HUDEP-2 (cell line): ENCODE measurements at regions not wholly inside any gene's neighbourhood (a gene's known extent, or its start where the extent isn't known, plus 50 kb on each side); places are given as distances from the start of the nearest gene placed in this dataset.

Experiments
- DNase-seq, 76 experiments: peaks; one replicate each; lab custom pipeline; 2025; ENCODE audit not compliant: unreplicated experiment in 76 of 76; lab: John Stamatoyannopoulos, UW

DNA sequence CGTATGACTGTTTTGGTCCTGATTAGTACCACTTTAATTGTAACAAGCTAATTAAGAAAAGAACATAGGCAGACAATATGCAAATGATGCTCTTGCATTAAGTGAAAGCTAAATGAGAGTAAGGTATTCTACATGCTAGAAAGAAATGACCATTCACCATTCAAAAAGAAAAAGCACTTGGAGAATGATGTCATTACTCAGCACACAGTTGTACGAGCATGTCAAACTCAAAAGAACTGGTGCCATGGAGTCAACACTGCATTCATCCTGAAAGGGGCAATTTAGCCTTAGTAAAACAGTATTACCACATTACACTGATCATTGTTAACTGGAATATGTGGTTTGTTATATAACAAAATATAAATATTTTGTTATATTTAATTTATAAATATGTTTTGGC lies 136.2 kb upstream of the CTTNBP2 start:
- no peak for DNase-seq

DNA sequence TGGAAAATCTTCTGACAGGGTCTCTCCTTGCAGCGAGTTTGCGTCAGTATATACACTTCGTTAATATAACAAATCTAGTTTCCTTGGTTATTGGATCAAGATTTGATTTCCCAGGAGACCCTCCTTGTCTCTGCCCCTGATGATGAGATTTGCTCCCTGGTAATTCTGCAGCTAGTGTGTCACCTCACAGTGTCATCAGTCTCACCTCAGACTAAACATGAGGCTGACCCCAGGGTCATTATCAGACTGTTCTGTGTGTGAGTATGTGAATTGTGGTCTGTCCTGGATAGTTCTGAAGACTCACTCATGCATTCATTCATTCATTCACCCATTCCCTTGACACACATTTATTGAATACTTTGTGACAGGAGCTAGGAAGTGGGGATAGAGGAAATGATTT lies 138.4 kb upstream of the CTTNBP2 start:
- no peak for DNase-seq

DNA sequence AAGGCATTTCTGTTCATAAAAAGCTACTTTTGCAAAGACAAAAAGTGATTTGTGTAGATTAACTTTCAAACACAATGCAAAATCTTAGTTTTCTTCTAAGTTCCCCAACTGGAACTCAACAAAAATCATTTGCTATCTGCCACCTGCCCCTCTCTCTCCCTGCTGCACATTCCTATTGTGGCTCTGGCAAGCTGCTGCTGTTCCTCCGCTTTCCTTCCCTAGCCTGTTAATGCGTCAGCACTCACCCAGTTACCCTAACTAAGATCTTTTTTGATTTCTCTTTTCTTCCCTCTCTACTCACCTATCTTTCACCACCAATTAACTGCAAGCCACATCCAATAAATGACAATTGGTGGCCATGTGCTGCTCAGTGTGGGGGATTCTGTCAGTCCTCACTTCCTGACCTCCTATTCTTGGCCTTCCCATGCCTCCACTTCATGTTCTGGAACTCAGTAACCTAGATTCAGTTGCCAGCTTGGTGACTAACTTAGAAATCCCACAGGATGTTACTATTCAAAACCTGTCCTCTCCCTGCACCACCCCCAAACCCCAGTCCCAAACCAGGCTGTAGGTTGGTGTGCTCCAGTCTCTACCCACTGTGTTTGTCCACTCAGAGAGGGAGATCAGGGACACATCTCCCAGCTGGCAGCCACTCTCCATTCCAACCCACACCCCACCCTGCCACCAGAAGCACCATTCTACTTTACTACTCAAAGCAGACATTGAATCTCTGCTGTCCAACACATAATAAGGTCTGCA lies 140.2 kb upstream of the CTTNBP2 start:
- no peak for DNase-seq

DNA sequence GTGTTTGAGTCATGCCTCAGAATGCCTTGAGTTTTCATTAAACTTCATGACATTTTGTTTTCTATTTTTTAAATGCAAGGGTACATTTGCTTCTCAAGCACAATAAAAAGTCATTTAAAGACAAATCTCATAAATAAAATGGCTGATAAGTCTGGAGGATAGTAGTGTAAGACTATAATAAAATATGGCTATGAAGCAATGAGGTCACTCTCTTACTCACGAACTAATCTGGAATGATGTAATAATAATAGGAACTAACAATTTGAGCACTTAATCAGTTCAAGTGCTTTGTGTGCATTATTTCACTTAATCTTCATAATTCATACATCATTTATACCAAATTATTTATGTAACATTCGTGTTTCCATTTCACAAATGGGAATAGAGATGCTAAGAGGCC lies 149.3 kb upstream of the CTTNBP2 start:
- no peak for DNase-seq

DNA sequence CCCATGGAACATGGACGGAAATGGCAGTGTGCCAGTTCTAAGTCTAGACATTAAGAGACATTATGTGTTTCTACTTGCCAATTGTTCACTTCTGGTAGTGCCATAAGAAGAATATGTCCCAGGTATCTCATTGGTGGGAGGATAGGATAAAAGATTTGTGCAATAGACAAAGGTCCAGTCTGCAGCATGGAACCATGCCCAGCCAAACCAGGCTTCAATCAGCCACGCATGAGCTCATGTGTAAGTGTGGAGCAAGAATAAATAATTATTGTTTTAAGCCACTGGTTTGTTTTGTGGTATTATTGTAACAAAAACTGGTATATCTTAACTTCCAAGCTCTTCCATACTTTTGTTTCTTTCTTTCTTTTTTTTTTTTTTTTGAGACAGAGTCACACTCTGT lies 153.6 kb upstream of the CTTNBP2 start:
- DNase-seq, result no peak

DNA sequence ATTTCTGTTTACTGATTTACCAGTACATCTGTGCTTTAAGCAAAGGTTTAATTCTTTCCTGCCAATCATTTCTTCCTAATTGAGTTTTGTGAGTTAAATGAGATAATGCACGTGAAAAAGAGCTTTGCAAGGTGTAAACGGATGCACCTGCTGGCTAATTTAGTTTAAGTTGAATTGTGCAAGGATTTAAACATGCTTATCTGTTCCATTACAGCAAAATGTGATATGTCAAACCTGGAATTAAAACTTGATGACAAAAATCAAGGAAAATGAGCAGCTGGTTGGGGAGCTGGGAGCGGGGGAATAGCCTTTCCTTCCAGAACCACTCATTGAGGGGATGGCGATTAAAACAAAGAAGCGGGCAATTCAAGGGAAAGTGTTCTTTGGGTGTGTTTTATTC lies 155.0 kb upstream of the CTTNBP2 start:
- no peak for DNase-seq

DNA sequence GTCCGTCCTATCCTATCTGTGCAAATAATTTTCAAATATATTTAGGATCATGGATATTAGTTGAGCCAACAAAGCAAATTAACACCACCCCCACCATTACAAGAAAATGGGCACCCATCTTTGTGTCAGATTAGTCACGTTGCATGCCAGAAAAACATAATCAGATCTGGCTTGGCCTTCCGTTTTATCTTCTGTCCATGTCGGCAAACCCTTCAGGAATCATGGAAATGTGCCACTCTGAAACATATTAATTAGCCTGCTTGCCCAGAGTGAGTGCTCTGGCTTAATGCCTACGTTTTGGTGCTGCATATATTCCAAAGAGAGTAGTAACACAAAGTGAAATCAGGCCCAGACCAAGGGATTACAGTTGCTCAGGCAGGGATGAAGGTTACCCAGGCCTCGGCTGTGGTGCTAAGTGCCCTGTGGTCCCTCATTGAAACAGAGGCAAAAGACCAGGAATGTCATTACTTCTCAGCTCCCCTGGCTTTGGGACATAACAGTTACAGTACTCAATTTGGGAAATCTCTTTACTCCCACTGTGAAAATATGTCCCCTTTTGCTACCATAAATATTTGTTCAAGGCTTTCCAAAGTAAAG lies 154.0 kb upstream of the LSM8 start:
- DNase-seq, result no peak

DNA sequence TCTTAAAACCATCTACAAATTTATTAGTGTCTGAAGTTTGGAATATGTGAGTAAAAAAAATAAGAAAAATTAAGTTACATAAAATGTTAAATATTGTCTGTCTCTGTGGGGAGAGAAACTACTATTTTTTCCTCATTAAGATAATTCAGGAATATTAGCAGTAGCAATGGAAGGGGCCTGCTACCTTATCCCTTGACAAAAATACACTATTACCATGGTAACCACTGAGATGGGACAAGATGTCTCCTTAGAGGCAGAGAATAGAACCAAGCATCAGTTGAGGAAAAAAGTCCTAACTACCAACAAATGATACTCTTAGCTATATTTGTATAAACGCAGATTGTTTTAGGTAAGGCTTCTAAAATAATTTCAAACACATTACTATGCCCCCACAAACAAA lies 150.7 kb upstream of the LSM8 start:
- no peak for DNase-seq

DNA sequence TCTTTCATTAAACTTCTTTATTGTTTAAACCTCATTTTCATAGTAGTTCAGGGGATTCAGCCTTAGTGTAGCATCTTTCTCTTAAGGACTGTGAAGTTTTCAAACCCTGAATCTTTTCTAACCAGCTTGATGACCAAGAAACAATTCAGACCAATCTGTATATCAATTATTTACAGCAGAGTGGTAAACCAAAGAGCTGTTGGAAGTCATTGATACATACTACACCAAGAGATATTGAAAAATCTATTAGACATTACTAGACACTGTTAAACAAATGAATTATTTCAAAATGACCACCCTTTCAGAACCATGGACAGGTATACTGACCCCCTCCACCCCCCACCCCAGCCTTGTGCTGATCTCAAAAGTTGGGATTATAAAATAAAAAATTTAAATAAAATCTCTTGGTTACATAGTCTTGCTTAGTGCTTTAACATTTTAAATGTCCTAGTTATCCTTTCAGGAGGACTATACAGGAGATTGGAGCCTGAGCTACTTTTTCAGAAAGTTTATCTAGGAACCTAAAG lies 143.9 kb upstream of the LSM8 start:
- DNase-seq, result no peak

DNA sequence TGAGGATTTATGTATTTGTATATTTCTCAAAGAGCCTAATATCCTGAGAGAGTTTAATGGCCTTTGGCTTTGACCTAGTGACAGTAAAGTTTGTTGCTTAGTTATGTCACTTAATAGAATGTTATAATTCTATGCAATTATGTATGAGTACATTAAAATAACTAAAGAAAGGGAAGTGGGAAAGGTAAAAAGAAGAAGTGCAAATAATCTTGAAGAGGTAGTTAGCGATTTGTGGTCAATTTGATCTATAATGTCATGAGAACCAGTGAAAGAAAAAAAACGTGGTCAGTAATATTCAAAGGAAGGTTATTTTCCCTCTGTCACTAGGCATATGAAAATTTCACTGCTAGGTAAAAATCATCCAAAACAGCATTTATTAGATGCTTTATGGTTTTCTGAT lies 143.4 kb upstream of the LSM8 start:
- DNase-seq, result no peak

DNA sequence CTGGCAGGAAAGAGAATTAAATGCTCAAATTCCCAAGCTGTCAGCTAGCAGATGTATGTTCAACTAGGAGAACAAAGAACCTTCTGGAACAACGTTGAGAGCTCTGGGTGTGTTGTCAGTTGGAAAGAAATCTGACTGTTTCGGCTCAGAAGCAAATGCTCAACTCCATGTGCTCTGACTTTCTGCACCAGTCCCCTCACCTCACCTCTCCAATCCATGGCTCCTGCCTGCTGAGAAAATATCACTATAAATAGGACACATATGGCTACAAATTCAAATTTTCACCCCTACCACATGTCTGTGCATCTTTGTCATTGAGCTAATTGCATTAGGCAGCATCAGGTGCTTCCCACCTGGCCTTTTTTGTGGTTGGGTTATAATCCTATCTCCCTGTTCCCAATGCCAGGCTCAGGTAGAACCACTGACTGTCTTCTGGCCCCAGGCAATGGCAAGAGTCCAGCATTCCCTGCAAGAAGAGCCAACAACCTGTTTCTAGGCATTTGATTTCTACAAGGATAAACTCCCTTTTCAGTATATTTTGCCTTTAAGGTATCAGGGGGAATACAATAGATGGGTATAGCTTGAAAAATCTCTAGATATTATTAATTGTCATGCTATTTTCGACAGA lies 142.6 kb upstream of the LSM8 start:
- no peak for DNase-seq

DNA sequence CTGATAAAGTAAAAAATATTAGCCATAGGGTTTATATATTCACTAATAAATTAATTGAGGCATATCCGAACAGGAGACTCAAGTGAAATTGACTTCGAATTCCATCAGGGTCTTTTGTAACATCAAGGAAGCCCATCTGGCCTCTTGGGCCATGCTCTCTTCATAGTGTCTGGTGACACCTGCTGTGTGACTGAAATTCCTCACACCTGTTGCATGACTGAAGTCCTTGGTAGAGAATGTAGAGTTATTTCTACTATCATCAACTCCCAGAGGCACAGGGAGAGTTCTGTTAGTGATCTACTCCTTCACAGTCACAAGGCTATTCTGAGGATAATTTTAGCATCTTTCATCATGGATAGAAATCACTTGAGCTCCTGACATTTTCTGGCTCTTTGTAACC lies 138.3 kb upstream of the LSM8 start:
- DNase-seq, result no peak

DNA sequence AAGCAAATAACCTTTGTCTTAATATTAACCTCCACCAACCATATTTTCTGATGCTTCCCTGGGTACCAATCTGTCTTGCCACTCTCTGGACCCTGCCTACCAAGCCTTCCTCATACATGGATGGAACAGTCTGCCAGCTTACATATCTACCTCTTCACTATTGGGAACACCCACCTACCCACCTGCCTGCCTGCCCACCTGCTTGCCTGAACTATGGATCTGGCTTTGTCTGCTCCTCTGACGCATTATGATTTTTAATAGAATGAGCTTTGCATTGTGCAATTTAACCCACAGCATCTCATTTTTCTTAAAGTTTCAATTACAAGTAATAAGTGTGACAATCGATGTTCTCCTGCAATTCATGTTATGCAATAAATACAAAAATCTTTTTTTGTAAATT lies 137.9 kb upstream of the LSM8 start:
- no peak for DNase-seq

DNA sequence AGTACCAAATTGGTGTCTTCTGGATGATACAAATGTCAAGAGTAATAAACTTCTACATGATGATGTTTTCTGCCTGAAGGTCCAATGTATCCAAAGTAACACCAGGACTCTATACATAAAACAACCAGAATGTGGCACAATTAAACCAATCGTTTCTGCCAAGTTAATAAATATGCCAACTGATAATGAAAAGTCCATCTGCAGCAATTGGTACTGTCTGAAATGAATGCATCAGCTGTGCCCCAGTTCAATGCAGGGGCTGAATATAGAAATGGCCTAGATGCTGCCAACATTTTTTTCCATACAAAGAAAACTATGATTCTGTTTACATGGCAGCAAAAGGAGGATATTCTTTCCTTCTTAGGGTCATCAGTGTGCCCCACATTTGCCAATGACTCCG lies 137.2 kb upstream of the LSM8 start:
- DNase-seq, result no peak

DNA sequence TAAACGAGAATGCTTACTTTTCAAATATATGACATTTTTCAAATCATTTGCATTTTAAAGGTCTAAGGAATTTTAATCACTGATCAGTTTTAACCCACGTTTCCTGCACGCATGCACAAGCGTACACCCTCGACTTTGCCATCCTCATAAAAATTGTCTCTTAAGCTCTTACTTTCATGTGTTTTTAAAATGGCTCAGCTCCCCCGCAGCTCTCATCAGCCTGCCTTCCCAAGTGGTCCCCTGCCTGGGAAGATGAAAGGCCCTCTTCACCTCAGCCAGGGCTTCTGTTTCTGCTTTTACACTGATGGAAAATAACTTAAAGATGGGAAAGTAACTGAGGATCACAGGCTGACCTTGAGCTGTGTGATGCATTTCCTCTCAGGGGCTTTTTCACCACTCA lies 131.6 kb upstream of the LSM8 start:
- DNase-seq, result no peak

DNA sequence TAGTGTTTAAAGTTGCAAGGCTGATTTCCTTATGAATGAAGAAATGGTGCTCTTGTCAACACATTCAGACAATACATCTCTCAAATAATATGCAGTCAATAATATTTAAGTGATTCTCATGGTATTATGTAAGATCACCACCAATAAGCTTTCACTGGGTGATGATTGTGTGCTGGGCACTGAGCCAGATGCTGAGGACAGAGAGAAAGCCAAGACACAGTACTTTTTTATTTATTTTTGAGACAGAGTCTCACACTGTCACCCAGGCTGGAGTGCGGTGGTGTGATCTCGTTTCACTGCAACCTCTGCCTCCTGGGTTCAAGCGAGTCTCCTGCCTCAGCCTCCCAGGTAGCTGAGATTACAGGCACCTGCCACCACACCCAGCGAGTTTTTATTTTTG lies 130.6 kb upstream of the LSM8 start:
- no peak for DNase-seq

DNA sequence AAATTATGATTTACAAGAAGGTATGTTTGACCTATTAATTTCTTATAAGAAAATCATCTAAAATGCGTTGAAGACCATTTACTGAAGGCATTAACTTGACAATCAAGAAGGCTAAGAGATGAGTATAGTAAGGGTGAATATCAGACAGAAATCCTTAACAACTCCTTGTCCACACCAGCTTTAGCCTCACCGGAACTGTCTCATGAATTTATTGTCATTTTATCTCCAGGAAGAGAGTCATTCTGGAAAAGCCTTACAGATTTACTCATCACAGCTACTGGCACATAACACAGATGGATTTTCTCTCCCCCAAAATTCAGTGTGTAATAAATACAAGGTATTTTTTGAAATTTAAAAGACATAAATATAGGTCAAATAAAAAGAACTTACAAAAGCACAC lies 129.4 kb upstream of the LSM8 start:
- no peak for DNase-seq

DNA sequence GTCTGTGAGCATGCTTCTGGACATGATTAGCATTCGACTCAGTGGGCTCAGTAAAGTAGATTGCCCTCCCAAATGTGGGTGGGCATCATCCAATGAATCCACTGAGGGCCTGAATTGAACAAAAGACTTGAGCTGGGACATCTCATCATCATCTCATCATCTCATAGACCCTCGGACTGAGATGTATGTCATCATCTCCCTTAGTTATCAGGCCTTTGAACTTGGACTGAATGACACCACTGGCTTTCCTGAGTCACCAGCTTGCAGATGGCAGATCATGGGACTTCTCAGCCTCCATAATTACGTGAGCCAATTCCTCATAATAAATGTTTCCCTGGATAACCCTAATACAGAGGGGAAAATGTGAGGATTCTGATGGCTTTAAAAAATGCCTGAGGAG lies 128.3 kb upstream of the LSM8 start:
- DNase-seq, result no peak

DNA sequence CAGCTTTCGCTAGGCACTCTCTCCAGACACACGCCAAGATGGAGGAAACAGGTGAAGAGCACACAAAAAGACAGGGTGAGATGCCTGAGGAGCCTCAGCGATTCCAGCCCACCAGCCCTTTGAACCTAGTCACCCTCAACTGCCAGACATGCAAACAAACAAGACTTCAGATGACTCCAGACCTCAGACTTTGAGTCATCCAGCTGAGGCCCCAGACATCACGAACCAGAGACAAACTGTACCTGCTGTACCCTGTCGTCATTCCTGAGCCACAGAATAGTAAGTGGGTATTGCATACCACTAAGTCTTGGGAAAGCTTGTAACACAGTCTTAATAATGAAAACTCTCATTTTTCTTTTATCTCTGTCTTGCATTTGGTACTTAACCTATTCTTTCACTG lies 126.6 kb upstream of the LSM8 start:
- DNase-seq, result no peak

DNA sequence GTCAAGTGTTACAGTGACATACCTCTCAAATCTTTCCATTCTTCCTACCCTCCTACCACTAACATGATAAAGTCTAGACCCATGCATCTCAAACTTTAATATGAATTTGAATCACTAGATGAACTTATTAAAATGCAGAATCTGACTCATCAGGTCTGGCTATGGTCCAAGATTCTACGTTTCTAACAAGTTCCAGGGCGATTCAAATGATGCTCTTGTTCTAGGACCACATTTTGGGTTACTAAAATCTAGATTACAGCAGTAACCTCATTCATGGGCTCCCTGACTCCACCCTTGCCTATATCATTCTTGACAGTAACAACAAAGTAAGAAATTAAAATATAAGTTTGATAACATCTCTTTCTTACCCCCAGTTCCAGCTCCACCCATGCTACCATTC lies 124.8 kb upstream of the LSM8 start:
- DNase-seq, result no peak

DNA sequence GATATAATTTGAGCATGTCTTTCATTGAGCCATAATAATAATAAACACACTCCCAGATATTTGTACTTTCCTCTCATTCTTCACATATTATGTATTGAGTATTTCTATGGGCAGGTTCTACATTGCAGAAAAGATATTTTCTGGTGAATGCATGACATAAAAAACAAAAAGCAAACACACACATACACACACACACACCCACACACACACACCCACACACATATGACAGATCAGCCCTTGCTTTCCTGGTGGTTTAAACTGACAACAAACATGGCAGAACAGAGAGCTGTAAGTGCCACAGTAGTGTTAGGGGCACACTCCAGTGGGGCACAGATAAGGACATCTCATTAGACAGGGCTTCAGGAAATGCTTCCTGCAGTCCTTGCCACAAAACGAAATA lies 123.3 kb upstream of the LSM8 start:
- no peak for DNase-seq

DNA sequence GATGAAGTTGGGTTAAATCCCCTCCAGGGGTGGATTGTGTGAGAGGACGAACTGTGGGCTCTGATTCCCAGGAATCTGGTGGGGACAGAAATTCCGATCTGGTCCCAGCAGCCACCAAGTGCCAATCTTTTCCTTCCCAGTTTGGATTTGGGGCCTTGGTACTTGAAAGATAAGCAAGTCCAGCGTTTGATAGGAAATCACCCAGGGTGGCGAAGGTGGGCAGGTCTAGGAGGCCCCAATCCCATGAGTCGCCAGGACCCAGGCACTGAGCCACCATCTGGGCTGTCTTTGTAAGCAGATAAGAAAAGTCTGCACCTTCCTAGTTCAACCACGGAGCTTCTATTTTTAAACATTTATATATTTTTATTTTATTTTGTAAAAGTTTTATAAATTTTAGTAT lies 122.6 kb upstream of the LSM8 start:
- peak in 7 of 76 experiments; percentile 0 to 25 (median 4) for DNase-seq
